Left renal pelvis (tissue), 4 donors: ENCODE measurements at regions not wholly inside any gene's neighbourhood (a gene's known extent, or its start where the extent isn't known, plus 50 kb on each side); places are given as distances from the start of the nearest gene placed in this dataset.
A peak's percentile ranks its signal among the peaks of the same experiment; 100 is the strongest.

ENCODE experiments used
- DNase-seq, 4 donors: peaks; one replicate each; pipeline ENCODE4 v3.0.0-alpha.2; 2013; ENCODE audit warnings: low read depth in 4 of 4, low spot score in 3 of 4

- no peak for DNase-seq
Observed at GRCh38 chr3:159635047-159635641, 353.5 kb upstream of the IL12A start.

- no peak for DNase-seq
Observed at GRCh38 chr3:159637883-159638542, 350.6 kb upstream of the IL12A start.

GRCh38 chr3:159640225-159640624 is 348.4 kb upstream of the IL12A start:
- DNase-seq, result no peak

GRCh38 chr3:159643406-159643805 is 345.2 kb upstream of the IL12A start:
- DNase-seq, result no peak

GRCh38 chr3:159645874-159646273 is 342.8 kb upstream of the IL12A start:
- DNase-seq, result no peak

- DNase-seq, result no peak
Observed at GRCh38 chr3:159649951-159650350, 338.7 kb upstream of the IL12A start.

- no peak for DNase-seq
Observed at GRCh38 chr3:159650726-159651125, 337.9 kb upstream of the IL12A start.

DNA sequence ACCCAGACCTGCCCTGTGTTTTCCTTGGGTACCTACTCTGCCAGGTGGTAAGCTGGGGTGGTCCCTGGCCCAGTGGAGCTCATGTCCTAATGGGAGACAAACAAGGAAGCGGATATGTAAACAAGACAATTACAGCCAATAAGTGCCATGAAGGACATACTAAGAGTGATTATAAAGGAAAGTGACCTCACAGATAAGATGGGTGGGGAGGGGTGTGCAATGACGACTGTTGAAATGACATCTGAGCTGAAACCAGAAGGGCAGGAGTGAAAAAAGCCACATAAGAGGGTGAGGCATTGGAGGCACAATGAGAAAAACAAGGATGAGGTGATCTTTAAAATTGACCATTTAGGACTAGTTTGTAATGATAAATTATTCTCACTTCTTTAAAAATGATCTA is 336.2 kb upstream of the IL12A start:
- no peak for DNase-seq

GRCh38 chr3:159654183-159655134 is 334.2 kb upstream of the IL12A start:
- DNase-seq, result no peak

DNA sequence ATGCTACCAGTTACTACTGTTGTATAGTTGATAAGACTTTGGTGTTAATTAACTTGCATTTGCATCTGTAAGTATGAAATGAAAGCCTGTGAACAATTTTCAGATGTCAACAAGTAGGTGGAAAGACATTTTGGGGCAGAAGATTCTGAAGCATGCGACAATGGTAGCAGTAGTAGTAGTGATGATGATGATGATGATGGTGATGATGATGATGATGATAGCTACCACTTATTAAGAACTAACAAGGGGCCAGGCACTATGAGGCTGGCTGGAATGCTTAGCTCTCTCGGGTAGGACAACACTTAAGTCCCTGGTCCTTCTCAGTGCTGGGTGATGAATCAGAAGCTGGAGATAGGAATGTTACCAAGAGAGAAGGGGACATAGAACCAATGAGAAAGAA is 333.4 kb upstream of the IL12A start:
- DNase-seq, result no peak

DNA sequence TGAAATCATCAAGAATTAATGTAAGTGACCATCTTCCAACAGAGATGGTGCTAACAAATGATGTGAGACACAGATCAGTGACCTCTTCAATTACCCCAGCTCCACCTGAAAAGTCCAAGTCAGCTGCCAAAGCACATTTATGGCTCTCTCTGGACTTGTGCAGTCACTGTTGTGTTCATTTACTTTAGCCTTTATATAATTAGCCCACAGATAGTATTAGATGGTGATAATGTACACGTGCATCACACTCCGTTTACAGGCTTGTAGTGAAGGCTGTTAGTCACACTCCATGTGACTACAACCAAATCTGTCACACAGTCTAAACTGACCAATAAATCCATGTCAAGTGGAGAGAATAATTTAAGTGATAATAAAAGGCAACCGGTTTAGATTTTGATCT is 331.5 kb upstream of the IL12A start:
- DNase-seq, result no peak

DNA sequence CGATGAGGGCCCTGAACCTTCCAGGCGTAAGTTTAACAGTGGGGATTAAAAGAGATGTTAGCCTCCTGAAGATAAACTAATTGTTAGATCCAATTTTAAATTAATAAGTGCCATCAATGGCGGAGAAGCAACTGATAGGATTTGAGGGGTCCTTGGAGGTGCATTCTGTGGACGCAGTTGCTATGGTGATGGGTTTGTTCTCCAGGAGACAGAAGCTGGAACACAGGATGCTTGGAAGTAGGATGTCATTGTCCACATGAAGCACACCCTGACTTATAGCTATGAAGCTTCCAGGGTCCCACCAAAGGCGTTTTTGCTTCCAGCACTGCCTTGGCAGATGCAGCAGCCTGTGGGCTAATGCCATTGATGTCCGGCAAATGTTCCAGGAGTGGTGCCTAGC is 331.0 kb upstream of the IL12A start:
- DNase-seq, result no peak

- no peak for DNase-seq
Observed at GRCh38 chr3:159660326-159660725, 328.3 kb upstream of the IL12A start.

- DNase-seq, result no peak
Observed at GRCh38 chr3:159660901-159661300, 327.7 kb upstream of the IL12A start.

GRCh38 chr3:159662549-159662948 is 326.1 kb upstream of the IL12A start:
- no peak for DNase-seq

DNA sequence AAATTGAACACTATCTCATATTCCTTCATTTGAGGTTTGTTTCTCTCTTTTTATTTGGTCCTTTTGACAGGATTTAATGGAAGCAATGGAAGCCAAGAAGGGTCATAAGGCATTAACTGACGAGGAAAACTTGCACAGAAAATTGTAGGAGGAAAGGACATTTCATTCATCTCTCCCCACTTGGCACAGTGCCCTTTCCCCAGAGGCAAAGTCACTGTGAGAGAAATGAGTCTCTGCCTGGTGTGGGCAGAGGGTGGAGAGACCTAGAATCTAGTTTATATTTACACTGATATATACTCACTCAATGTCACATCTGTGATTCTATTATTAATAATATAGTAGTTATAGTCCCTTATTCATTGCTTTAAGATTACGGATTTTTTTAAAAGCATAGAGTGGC is 324.6 kb upstream of the IL12A start:
- no peak for DNase-seq

DNA sequence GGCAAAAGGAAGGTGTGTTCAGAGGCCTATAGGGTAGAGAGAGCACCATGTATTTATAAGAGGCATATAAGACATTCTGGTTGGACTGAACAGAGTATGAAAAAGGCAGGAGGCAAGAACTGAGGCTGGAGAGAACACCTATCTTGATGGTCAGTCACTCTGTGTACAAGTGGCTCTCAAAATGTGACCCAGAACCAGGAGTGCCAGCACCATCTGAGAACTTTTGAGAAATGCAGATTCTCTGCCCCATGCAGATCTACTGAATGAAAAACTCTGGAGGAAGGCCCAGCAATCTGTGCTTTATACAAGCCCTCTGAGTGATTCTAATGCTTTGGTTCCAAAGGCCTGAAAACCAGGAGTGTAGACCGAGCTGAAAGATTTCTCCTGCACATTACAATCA is 324.0 kb upstream of the IL12A start:
- DNase-seq, result no peak

- no peak for DNase-seq
Observed at GRCh38 chr3:159667261-159667660, 321.4 kb upstream of the IL12A start.

DNA sequence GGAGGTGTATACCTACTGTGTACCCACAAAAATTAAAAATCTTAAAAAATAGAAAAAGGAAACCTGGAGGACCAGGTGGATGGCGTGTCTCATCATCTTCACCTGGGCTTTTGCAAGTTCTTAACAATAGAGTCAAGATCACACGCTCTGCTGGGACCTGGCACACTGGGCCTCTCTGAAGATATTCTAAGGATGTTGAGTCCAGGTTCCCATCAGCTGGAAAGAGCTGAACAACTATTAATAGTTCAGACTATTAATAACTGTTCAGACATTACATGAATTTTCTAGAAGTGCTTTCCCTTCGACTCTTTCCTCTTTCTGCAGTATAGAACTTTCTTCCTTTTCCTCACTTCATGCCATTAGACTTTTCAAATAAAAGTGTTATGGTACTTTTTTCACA is 320.2 kb upstream of the IL12A start:
- DNase-seq, result no peak

GRCh38 chr3:159668990-159669476 is 319.6 kb upstream of the IL12A start:
- peak in 1 of 4 donors; percentile 26 for DNase-seq

- no peak for DNase-seq
Observed at GRCh38 chr3:159669766-159670165, 318.9 kb upstream of the IL12A start.
